ENCODE measurements at regions not wholly inside any gene's neighbourhood (a gene's known extent, or its start where the extent isn't known, plus 50 kb on each side); places are given as distances from the start of the nearest gene placed in this dataset.

DNA sequence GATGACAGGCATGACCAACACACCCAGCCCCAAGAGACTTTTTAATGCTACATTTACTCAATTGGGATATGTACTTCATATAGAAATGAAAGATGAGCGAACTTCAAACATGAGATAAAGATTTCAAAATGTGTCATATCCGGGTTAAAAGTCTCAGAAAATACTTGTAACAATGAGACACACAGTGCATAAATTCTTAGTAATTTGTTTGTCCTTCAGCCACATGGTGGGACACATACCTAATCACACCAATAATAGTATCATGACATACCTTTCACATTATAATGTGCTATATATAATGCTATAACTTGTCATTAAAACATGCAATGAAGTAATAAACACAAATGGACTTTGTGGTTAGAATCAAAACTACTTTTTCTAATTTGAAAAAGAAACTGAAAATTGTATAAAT, 204.7 kb upstream of the RFX3 start:
- Histone ChIP-seq H3K36me3 (ENCODE audit: control insufficient read depth in 1 of 2, insufficient read depth in 2 of 2, low read length in 2 of 2) (no peaks in the 10 kb centered on the region), H3K27me3 (ENCODE audit: insufficient read depth, low read length) (no peaks in the 10 kb centered on the region), H3K79me2 (ENCODE audit: insufficient read depth, low read length) (no peaks in the 10 kb centered on the region), H2AFZ (ENCODE audit: low read depth, low read length, poor library complexity, severe bottlenecking) (no peak overlapping the region), H3K9me2 (ENCODE audit: insufficient read depth) (no peaks in the 10 kb centered on the region), H3K4me1 (ENCODE audit: control insufficient read depth in 1 of 2, insufficient read depth in 2 of 2, low read length in 2 of 2) (peaks cover 0 to 7% of the 10 kb centered on the region in 2 experiments; a peak in 2 of 4 replicates), H3K4me3 (replicated peaks in 1 of 2; ENCODE audit: low read depth in 1 of 2, low read length in 2 of 2) (no peak overlapping the region), H3K9ac (ENCODE audit: low read length) (no peak overlapping the region), H3K27ac (ENCODE audit: low read depth, low read length) (no peak overlapping the region), H3K9me3 (ENCODE audit: control insufficient read depth in 1 of 2, insufficient read depth in 1 of 2, low read depth in 1 of 2, low read length in 2 of 2) (no peaks in the 10 kb centered on the region), H3K4me2 (ENCODE audit: low read length) (no peak overlapping the region), H4K20me1 (ENCODE audit: insufficient read depth) (no peaks in the 10 kb centered on the region)
- CTCF ChIA-PET: interaction anchor here (1.0 kb wide), 1 partner anchor 119 kb away, joined by 3 read pairs; no protein-coding TSS in a partner anchor
- intact Hi-C loops (cut with micrococcal nuclease): loop anchor here (5.0 kb wide), 2 partner anchors 263 to 587 kb away; no protein-coding TSS in a partner anchor
- DNase-seq (ENCODE audit: low read depth, low spot score): no peak
- no TSS peak for BruUV-seq (replicated peaks)
- TF ChIP-seq SRF (IDR thresholded peaks at IDR 0.05; ENCODE audit: low read depth) (no peak), SIN3A (IDR thresholded peaks at IDR 0.05; ENCODE audit: low read depth) (no peak), EZH2 (IDR thresholded peaks at IDR 0.05) (no peak), ZFX (IDR thresholded peaks at IDR 0.05) (no peak), POLR2AphosphoS5 (IDR thresholded peaks at IDR 0.05; ENCODE audit: low read depth, low read length) (no peak)
- TF ChIP-seq, protein P1, sequence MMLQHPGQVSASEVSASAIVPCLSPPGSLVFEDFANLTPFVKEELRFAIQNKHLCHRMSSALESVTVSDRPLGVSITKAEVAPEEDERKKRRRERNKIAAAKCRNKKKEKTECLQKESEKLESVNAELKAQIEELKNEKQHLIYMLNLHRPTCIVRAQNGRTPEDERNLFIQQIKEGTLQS (IDR thresholded peaks at IDR 0.05): no peak
- TF ChIP-seq, protein P2, sequence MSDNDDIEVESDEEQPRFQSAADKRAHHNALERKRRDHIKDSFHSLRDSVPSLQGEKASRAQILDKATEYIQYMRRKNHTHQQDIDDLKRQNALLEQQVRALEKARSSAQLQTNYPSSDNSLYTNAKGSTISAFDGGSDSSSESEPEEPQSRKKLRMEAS (IDR thresholded peaks at IDR 0.05): no peak
- no peak for ATAC-seq
- POLR2A ChIA-PET: no interaction called here
- RAD21 ChIA-PET (ENCODE audit: low non-redundant PET in 1 of 2, low total read pairs in 2 of 2, uncharacterized antibody in 2 of 2, unreplicated experiment in 2 of 2): no interaction called here

DNA sequence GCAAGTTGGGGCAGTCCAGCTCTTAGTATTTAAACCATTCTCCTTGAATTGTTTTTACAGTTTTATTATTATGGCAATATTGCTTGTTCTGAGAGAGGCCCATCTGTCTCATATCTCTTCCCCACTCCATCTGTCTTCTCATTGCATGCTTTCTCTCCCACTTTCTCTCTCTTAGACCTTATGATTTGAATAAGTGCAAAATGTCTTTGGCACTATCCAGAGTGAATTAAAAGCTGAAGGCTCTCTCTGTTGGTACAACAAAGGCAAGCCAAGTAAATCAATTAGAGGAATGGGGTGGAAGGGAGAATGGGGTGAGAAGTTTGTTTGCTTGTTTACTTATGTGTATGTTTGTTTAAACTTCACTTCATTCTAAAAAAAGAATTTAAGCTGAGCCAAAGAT, 195.3 kb upstream of the RFX3 start:
- BruUV-seq (replicated peaks): no TSS peak
- no peaks in the 10 kb centered on the region for H3K9me2 ChIP-seq (ENCODE audit: insufficient read depth)
- no peak overlapping the region for H3K4me3 ChIP-seq (replicated peaks in 1 of 2; ENCODE audit: low read depth in 1 of 2, low read length in 2 of 2)
- ATAC-seq (no peak), DNase-seq (ENCODE audit: low read depth, low spot score) (no peak)
- no peaks in the 10 kb centered on the region for H3K27me3 ChIP-seq (ENCODE audit: insufficient read depth, low read length)
- H3K79me2 ChIP-seq (ENCODE audit: insufficient read depth, low read length): no peaks in the 10 kb centered on the region
- no peak overlapping the region for H2AFZ ChIP-seq (ENCODE audit: low read depth, low read length, poor library complexity, severe bottlenecking)
- H3K4me2 ChIP-seq (ENCODE audit: low read length): no peak overlapping the region
- no peak overlapping the region for H3K27ac ChIP-seq (ENCODE audit: low read depth, low read length)
- H3K9me3 ChIP-seq (ENCODE audit: control insufficient read depth in 1 of 2, insufficient read depth in 1 of 2, low read depth in 1 of 2, low read length in 2 of 2): no peaks in the 10 kb centered on the region
- TF ChIP-seq CEBPB (IDR thresholded peaks at IDR 0.05; ENCODE audit: low read depth): no peak
- TF ChIP-seq SRF (IDR thresholded peaks at IDR 0.05; ENCODE audit: low read depth): no peak
- TF ChIP-seq RAD21 (IDR thresholded peaks at IDR 0.05; ENCODE audit: low read depth): no peak
- no peaks in the 10 kb centered on the region for H3K4me1 ChIP-seq (ENCODE audit: control insufficient read depth in 1 of 2, insufficient read depth in 2 of 2, low read length in 2 of 2)
- ChIA-PET RAD21 (ENCODE audit: low non-redundant PET in 1 of 2, low total read pairs in 2 of 2, uncharacterized antibody in 2 of 2, unreplicated experiment in 2 of 2) (no interaction called here), CTCF (no interaction called here), POLR2A (no interaction called here)
- intact Hi-C loops (cut with micrococcal nuclease): no loop called here
- H4K20me1 ChIP-seq (ENCODE audit: insufficient read depth): no peaks in the 10 kb centered on the region
- no peak overlapping the region for H3K9ac ChIP-seq (ENCODE audit: low read length)
- H3K36me3 ChIP-seq (ENCODE audit: control insufficient read depth in 1 of 2, insufficient read depth in 2 of 2, low read length in 2 of 2): no peaks in the 10 kb centered on the region
